ENCODE measurements at regions not wholly inside any gene's neighbourhood (a gene's known extent, or its start where the extent isn't known, plus 50 kb on each side); places are given as distances from the start of the nearest gene placed in this dataset.

DNA sequence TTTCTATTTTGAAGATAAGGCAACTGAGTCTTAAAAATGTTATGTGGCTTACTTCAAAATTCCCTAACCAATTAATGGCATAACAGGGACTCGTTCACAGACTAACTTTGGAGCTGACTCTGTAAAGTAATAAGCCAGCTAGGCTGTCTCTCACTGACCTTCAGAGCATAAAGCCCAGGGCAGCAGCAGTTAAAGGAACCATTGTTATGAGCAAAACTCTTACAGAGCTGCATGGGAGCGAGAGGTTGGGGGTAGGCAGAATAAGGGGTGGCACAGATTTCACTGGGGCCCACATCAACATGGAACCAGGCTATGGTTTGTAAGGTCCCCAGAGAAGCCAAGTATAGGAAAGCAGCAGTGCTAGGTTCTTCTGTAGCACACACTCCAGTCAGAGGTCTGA, 637.8 kb downstream of the RFPL4B start:
- TF ChIP-seq HOXA7 (CRISPR knock-in tag; IDR thresholded peaks at IDR 0.05) (no peak), CTCF (IDR thresholded peaks at IDR 0.05) (no peak), KDM1A (IDR thresholded peaks at IDR 0.05; ENCODE audit: low read depth) (no peak), MYC (IDR thresholded peaks at IDR 0.05; ENCODE audit: borderline replicate concordance, low read length) (no peak), CHD2 (IDR thresholded peaks at IDR 0.05; ENCODE audit: low read length, partially characterized antibody) (no peak), TP53 (CRISPR knock-in tag; IDR thresholded peaks at IDR 0.05) (no peak), ZNF302 (CRISPR knock-in tag; IDR thresholded peaks at IDR 0.05) (no peak), EP300 (IDR thresholded peaks at IDR 0.05) (no peak), USF2 (IDR thresholded peaks at IDR 0.05) (no peak), MAX (IDR thresholded peaks at IDR 0.05) (no peak)

All from A549 (cell line).